ENCODE measurements at regions not wholly inside any gene's neighbourhood (a gene's known extent, or its start where the extent isn't known, plus 50 kb on each side); places are given as distances from the start of the nearest gene placed in this dataset.

DNA sequence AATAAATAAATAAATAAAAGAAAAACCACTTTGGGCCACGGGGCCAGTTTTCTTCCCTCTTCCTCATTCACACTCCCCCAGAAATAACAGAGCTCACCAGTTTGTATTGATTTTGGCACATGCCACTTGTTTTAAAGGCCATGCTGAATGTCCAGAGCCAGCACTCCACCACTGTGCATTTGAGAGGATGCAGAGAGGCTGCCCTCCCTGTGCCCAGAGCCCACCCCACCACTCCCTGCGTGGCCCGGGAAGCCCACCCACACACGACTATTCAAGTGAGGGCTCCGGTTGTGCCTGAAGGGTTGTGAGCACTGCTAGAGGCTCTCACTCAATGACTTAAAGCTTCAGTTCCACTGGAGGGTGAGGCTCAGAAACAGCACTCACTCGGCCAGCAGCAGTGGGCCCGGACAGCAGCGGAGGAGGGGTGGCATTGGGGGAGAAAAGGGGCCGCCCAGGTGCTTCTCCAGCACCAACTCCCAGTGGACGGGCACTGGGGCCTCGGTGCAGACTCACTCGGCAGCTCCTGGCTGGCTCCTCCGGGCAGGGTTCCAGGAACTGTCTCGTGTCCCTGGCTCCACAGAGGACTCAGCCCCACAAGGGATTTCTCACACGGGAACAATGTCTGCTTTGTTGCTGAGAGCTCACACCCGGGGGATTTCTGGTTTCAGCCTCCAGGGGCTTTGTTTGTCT is 112.7 kb downstream of the SHANK2 start:
- H3K79me2 ChIP-seq (ENCODE audit: insufficient read depth, low read length), result no peaks in the 10 kb centered on the region
- H4K20me1 ChIP-seq (ENCODE audit: insufficient read depth, low read length), result no peaks in the 10 kb centered on the region
- no peaks in the 10 kb centered on the region for H3K36me3 ChIP-seq (ENCODE audit: insufficient read depth, low read length)
- no peak for DNase-seq (ENCODE audit: low read depth)
- Mint-ChIP-seq H3K27ac (ENCODE audit: unreplicated experiment) (no peak overlapping the region), H3K4me3 (ENCODE audit: unreplicated experiment) (no peak overlapping the region), H3K27me3 (ENCODE audit: low read depth, unreplicated experiment) (peaks cover 2% of the 10 kb centered on the region), H3K36me3 (ENCODE audit: low read depth, unreplicated experiment) (no peaks in the 10 kb centered on the region), H3K9me3 (ENCODE audit: unreplicated experiment) (peaks cover 3% of the 10 kb centered on the region), H3K4me1 (ENCODE audit: low read depth, unreplicated experiment) (no peaks in the 10 kb centered on the region)
- H3K27ac ChIP-seq (ENCODE audit: low read depth, low read length), result no peak overlapping the region
- no peak for FAIRE-seq
- TF ChIP-seq EZH2 (IDR thresholded peaks at IDR 0.05; ENCODE audit: insufficient read depth, low read length), result no peak
- no peak for TF ChIP-seq CTCF (IDR thresholded peaks at IDR 0.05; ENCODE audit: insufficient read depth, low read depth, low read length)
- H3K4me1 ChIP-seq (ENCODE audit: insufficient read depth, low read length), result no peaks in the 10 kb centered on the region
- no peaks in the 10 kb centered on the region for H3K9me3 ChIP-seq (ENCODE audit: insufficient read depth, low read depth, low read length)
- no peaks in the 10 kb centered on the region for H3K27me3 ChIP-seq (ENCODE audit: insufficient read depth, low read length)
- H3K4me2 ChIP-seq (ENCODE audit: low read length), result no peak overlapping the region
- no peak overlapping the region for H3K4me3 ChIP-seq (ENCODE audit: insufficient read depth, low read depth, low read length)
- H2AFZ ChIP-seq (ENCODE audit: low read depth, low read length), result no peak overlapping the region
- H3K9ac ChIP-seq (ENCODE audit: low read length), result no peak overlapping the region

DNA sequence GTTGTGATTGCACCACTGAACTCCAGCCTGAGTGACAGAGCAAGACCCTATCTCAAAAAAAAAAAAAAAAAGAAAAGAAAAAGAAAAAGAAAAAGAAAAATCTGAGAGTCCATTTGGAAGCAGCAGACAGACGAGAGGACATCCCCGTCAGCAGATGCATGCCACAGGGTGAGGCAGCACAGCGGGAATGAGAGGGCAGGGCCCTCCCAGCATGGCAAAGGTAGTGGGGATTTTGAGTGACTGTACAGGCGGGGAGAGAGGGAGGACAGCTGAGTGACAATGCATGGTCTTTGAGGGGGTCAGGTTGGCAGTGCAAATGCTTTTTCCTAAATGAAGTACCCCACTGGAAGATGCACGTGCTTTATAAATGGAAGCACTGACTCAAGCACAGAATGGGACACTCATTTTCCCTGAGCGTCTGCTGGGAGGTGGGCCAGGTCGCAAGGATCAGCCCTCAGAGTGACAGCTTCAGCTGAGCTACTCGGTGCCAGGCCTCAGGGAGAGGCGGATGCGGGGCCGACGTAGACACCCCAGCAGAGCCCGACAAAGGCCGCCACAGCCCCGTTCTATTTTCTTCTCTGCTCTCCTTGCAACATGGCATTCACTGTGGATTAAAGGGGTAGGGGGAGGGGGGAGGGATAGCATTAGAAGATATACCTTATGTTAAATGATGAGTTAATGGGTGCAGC is 113.5 kb downstream of the SHANK2 start:
- H3K79me2 ChIP-seq (ENCODE audit: insufficient read depth, low read length), result no peaks in the 10 kb centered on the region
- no peak for TF ChIP-seq EZH2 (IDR thresholded peaks at IDR 0.05; ENCODE audit: insufficient read depth, low read length)
- no peaks in the 10 kb centered on the region for H3K9me3 ChIP-seq (ENCODE audit: insufficient read depth, low read depth, low read length)
- no peak overlapping the region for H3K4me3 ChIP-seq (ENCODE audit: insufficient read depth, low read depth, low read length)
- no peak overlapping the region for H3K27ac ChIP-seq (ENCODE audit: low read depth, low read length)
- no peak overlapping the region for H3K9ac ChIP-seq (ENCODE audit: low read length)
- FAIRE-seq, result no peak
- no peaks in the 10 kb centered on the region for H4K20me1 ChIP-seq (ENCODE audit: insufficient read depth, low read length)
- no peaks in the 10 kb centered on the region for H3K36me3 ChIP-seq (ENCODE audit: insufficient read depth, low read length)
- DNase-seq (ENCODE audit: low read depth), result no peak
- H3K27me3 ChIP-seq (ENCODE audit: insufficient read depth, low read length), result no peaks in the 10 kb centered on the region
- no peak overlapping the region for H3K4me2 ChIP-seq (ENCODE audit: low read length)
- H3K4me1 Mint-ChIP-seq (ENCODE audit: low read depth, unreplicated experiment), result no peaks in the 10 kb centered on the region
- H3K27ac Mint-ChIP-seq (ENCODE audit: unreplicated experiment), result no peak overlapping the region
- H3K9me3 Mint-ChIP-seq (ENCODE audit: unreplicated experiment), result peaks cover 3% of the 10 kb centered on the region
- H3K4me1 ChIP-seq (ENCODE audit: insufficient read depth, low read length), result no peaks in the 10 kb centered on the region
- H3K27me3 Mint-ChIP-seq (ENCODE audit: low read depth, unreplicated experiment), result peaks cover 2% of the 10 kb centered on the region
- H3K36me3 Mint-ChIP-seq (ENCODE audit: low read depth, unreplicated experiment), result no peaks in the 10 kb centered on the region
- no peak overlapping the region for H3K4me3 Mint-ChIP-seq (ENCODE audit: unreplicated experiment)
- H2AFZ ChIP-seq (ENCODE audit: low read depth, low read length), result no peak overlapping the region

DNA sequence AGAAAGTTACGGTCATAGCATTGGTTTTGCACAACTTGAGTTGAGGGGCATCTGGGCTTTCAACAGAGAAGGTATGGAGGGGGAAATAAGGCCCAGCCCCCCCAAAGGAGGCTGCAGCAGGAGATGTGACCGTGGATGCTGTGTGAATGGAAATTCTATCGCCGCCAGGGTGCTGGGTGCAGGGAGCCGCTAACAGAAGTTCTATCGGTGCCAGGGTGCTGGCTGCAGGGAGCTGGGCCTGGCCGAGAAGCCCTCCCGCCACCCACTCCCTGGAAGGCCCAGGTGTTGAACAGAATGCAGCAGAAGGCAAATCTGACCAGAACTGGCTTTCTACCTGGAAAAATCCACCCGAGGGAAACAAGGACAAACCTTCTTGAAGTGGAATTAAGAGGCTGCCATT is 115.0 kb downstream of the SHANK2 start:
- Histone ChIP-seq H4K20me1 (ENCODE audit: insufficient read depth, low read length) (no peaks in the 10 kb centered on the region), H3K4me2 (ENCODE audit: low read length) (no peak overlapping the region), H3K27ac (ENCODE audit: low read depth, low read length) (no peak overlapping the region), H3K9ac (ENCODE audit: low read length) (no peak overlapping the region), H3K4me3 (ENCODE audit: insufficient read depth, low read depth, low read length) (no peak overlapping the region), H3K79me2 (ENCODE audit: insufficient read depth, low read length) (no peaks in the 10 kb centered on the region), H3K4me1 (ENCODE audit: insufficient read depth, low read length) (no peaks in the 10 kb centered on the region), H3K27me3 (ENCODE audit: insufficient read depth, low read length) (no peaks in the 10 kb centered on the region), H3K36me3 (ENCODE audit: insufficient read depth, low read length) (no peaks in the 10 kb centered on the region), H3K9me3 (ENCODE audit: insufficient read depth, low read depth, low read length) (no peaks in the 10 kb centered on the region), H2AFZ (ENCODE audit: low read depth, low read length) (no peak overlapping the region)
- Mint-ChIP-seq H3K4me1 (ENCODE audit: low read depth, unreplicated experiment) (no peaks in the 10 kb centered on the region), H3K9me3 (ENCODE audit: unreplicated experiment) (peaks cover 3% of the 10 kb centered on the region), H3K36me3 (ENCODE audit: low read depth, unreplicated experiment) (no peaks in the 10 kb centered on the region), H3K4me3 (ENCODE audit: unreplicated experiment) (no peak overlapping the region), H3K27ac (ENCODE audit: unreplicated experiment) (no peak overlapping the region), H3K27me3 (ENCODE audit: low read depth, unreplicated experiment) (peaks cover 4% of the 10 kb centered on the region)
- FAIRE-seq (no peak), DNase-seq (ENCODE audit: low read depth) (no peak)
- TF ChIP-seq CTCF (IDR thresholded peaks at IDR 0.05; ENCODE audit: insufficient read depth, low read depth, low read length), result no peak
- no peak for TF ChIP-seq EZH2 (IDR thresholded peaks at IDR 0.05; ENCODE audit: insufficient read depth, low read length)
